Thyroid gland (tissue), 4 donors: ENCODE measurements at regions not wholly inside any gene's neighbourhood (a gene's known extent, or its start where the extent isn't known, plus 50 kb on each side); places are given as distances from the start of the nearest gene placed in this dataset.

ENCODE experiments used
- DNase-seq, 2 donors: peaks; one replicate each; pipeline ENCODE4 v3.0.0-alpha.2; 2019
- H3K27ac ChIP-seq, 3 donors: fragments of 200-600 bp; sonication (generic); 1 replicate in 2 of 3; 2 replicates in 1 of 3; pipeline ENCODE4 v1.5.1; 2016 to 2019; ENCODE audit warnings: mild to moderate bottlenecking in 1 of 3, moderate library complexity in 1 of 3
- H3K27me3 ChIP-seq: fragments of 200-600 bp; sonication (generic); one replicate; pipeline ENCODE4 v1.5.1; 2019
- H3K36me3 ChIP-seq, 2 donors: fragments of 200-600 bp; sonication (generic); one replicate each; pipeline ENCODE4 v1.5.1; 2016 to 2019
- H3K4me1 ChIP-seq, 2 donors: fragments of 200-600 bp; sonication (generic); one replicate each; pipeline ENCODE4 v1.5.1; 2017 to 2019
- H3K4me3 ChIP-seq, 3 donors: fragments of 200-600 bp; sonication (generic); replicated peaks in 1 of 3; 1 replicate in 2 of 3; 2 replicates in 1 of 3; pipeline ENCODE4 v1.5.1; 2016; ENCODE audit warnings: mild to moderate bottlenecking in 1 of 3
- H3K9me3 ChIP-seq: fragments of 200-600 bp; sonication (generic); one replicate; pipeline ENCODE4 v1.5.1; 2017
- CTCF ChIP-seq, 6 experiments: fragments of 200-600 bp in 3 of 6; fragments of 450-650 bp in 3 of 6; sonication (generic) in 3 of 6; IDR thresholded peaks; one replicate each; pipeline ENCODE4 v1.5.1; 2016 to 2019; ENCODE audit warnings: antibody characterized with exemption in 6 of 6, mild to moderate bottlenecking in 2 of 6, inconsistent platforms in 1 of 6, moderate library complexity in 1 of 6
- POLR2A ChIP-seq, 2 donors: fragments of 450-650 bp; IDR thresholded peaks; one replicate each; pipeline ENCODE4 v1.6.1; 2017; ENCODE audit warnings: antibody characterized with exemption in 2 of 2, mild to moderate bottlenecking in 2 of 2, moderate library complexity in 1 of 2
- WGBS, 2 donors: methylation state at CpG; one replicate each; pipeline ENCODE4 v1.1.5; 2017; 5-methylcytosine and 5-hydroxymethylcytosine counted together
- intact Hi-C: fragments of 100-400 bp; cut with DNase I; formaldehyde crosslinking; loops from one replicate; pipeline ENCODE4 v1.15.1; 2023

GRCh38 chr19:30884146-30884812 is 465.0 kb downstream of the TSHZ3 start:
- Histone ChIP-seq H3K27me3 (no peaks in the 10 kb centered on the region), H3K4me3 (no peak overlapping the region), H3K9me3 (no peaks in the 10 kb centered on the region), H3K36me3 (no peaks in the 10 kb centered on the region), H3K27ac (no peak overlapping the region), H3K4me1 (no peaks in the 10 kb centered on the region)
- TF ChIP-seq POLR2A (IDR thresholded peaks at IDR 0.05) (no peak), CTCF (IDR thresholded peaks at IDR 0.05) (no peak)
- DNase-seq = no peak
- WGBS, 2 donors = 88 to 93% methylated on average over 9 to 11 of the region's 11 CpGs
- intact Hi-C loops = no loop called here

GRCh38 chr19:30883071-30883470 is 466.2 kb downstream of the TSHZ3 start:
- TF ChIP-seq POLR2A (IDR thresholded peaks at IDR 0.05) (no peak), CTCF (IDR thresholded peaks at IDR 0.05) (no peak)

GRCh38 chr19:30882411-30883005 is 466.7 kb downstream of the TSHZ3 start:
- Histone ChIP-seq H3K36me3 (no peaks in the 10 kb centered on the region), H3K27ac (no peak overlapping the region), H3K4me3 (no peak overlapping the region), H3K9me3 (no peaks in the 10 kb centered on the region), H3K4me1 (no peaks in the 10 kb centered on the region), H3K27me3 (no peaks in the 10 kb centered on the region)
- no peak for DNase-seq
- TF ChIP-seq POLR2A (IDR thresholded peaks at IDR 0.05) = no peak
- TF ChIP-seq CTCF (IDR thresholded peaks at IDR 0.05) = no peak
- intact Hi-C loops = no loop called here
- WGBS, 2 donors = 72 to 81% methylated on average over 7 of the region's 7 CpGs

More at GRCh38 chr19:30883071-30883470, 466.2 kb downstream of the TSHZ3 start:
- H3K4me1 ChIP-seq = no peaks in the 10 kb centered on the region
- H3K4me3 ChIP-seq = no peak overlapping the region
- H3K27me3 ChIP-seq = no peaks in the 10 kb centered on the region
- H3K27ac ChIP-seq = no peak overlapping the region
- no peaks in the 10 kb centered on the region for H3K9me3 ChIP-seq
- 72 to 84% methylated on average over 4 of the region's 4 CpGs for WGBS, 2 donors
- DNase-seq = no peak
- no peaks in the 10 kb centered on the region for H3K36me3 ChIP-seq
- intact Hi-C loops = no loop called here

- WGBS, 2 donors = 51 to 70% methylated on average over 1 to 2 of the region's 2 CpGs
- TF ChIP-seq CTCF (IDR thresholded peaks at IDR 0.05) (no peak), POLR2A (IDR thresholded peaks at IDR 0.05) (no peak)
- H3K27ac ChIP-seq = no peak overlapping the region
- intact Hi-C loops = no loop called here
- no peak for DNase-seq
- H3K9me3 ChIP-seq = no peaks in the 10 kb centered on the region
- H3K36me3 ChIP-seq = no peaks in the 10 kb centered on the region
- no peak overlapping the region for H3K4me3 ChIP-seq
- no peaks in the 10 kb centered on the region for H3K4me1 ChIP-seq
- H3K27me3 ChIP-seq = no peaks in the 10 kb centered on the region
Measured at GRCh38 chr19:30881930-30882329, 467.3 kb downstream of the TSHZ3 start.

DNA sequence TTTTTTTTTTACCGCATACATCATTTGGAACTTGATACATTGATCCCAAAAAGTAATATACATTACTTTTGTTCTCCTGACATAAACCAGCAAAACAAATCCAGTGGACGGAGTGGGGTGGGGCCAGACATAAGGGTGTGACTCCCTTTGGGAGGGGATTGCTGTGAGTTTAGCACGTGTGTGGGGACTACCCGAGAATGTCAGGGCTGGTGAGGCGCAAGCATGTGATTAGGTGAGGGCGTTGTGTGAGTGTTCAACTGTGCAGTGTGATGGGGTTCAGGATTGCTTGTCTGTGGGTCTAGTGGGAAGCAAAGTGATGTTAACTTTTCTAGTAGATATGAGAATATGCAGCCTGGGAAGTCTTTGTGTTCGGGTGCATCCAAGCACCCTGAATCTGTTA is 468.0 kb downstream of the TSHZ3 start:
- H3K4me1 ChIP-seq = no peaks in the 10 kb centered on the region
- H3K27ac ChIP-seq = no peak overlapping the region
- no peaks in the 10 kb centered on the region for H3K36me3 ChIP-seq
- no peaks in the 10 kb centered on the region for H3K9me3 ChIP-seq
- no peak for DNase-seq
- 72 to 84% methylated on average over 7 of the region's 7 CpGs for WGBS, 2 donors
- intact Hi-C loops = no loop called here
- TF ChIP-seq CTCF (IDR thresholded peaks at IDR 0.05) = no peak
- TF ChIP-seq POLR2A (IDR thresholded peaks at IDR 0.05) = no peak
- no peaks in the 10 kb centered on the region for H3K27me3 ChIP-seq
- no peak overlapping the region for H3K4me3 ChIP-seq
